Fibroblast of lung (primary cell): ENCODE measurements at regions not wholly inside any gene's neighbourhood (a gene's known extent, or its start where the extent isn't known, plus 50 kb on each side); places are given as distances from the start of the nearest gene placed in this dataset.

Experiments used
- EZH2 ChIP-seq: IDR thresholded peaks from 2 replicates; pipeline ENCODE4 v1.5.1; 2012; ENCODE audit warnings: low read length, control low read depth, mild to moderate bottlenecking; ENCODE audit errors: missing control alignments
- TF ChIP-seq, protein P1 (sequence below), 2 donors: IDR thresholded peaks in 1 of 2; conservative IDR thresholded peaks in 1 of 2; 1 replicate in 1 of 2; 2 replicates in 1 of 2; pipeline ENCODE4 v1.5.1; 2011 to 2012; ENCODE audit warnings: low read length in 2 of 2, control low read depth in 1 of 2, inconsistent platforms in 1 of 2, low read depth in 1 of 2, mild to moderate bottlenecking in 1 of 2

DNA sequence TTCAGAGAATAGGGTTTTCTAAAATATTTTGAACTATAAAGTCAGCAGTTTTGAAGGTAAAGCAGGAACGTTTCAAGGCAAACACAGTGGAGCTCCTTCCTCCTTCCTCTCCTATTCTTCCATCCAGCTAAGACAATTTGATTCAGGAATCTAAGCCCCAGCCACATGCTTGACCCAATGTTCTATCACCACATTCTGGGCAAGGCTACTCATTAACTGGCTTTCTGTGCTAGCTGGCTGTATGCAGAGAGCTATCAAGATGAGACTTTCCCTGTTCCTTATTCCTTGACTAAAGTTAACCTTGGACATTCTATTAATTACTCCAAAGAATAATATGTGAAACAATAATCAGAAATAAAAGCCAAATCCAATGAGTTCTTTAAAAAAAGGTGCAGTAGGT lies 266.9 kb downstream of the NOVA1 start:
- TF ChIP-seq, protein P1, sequence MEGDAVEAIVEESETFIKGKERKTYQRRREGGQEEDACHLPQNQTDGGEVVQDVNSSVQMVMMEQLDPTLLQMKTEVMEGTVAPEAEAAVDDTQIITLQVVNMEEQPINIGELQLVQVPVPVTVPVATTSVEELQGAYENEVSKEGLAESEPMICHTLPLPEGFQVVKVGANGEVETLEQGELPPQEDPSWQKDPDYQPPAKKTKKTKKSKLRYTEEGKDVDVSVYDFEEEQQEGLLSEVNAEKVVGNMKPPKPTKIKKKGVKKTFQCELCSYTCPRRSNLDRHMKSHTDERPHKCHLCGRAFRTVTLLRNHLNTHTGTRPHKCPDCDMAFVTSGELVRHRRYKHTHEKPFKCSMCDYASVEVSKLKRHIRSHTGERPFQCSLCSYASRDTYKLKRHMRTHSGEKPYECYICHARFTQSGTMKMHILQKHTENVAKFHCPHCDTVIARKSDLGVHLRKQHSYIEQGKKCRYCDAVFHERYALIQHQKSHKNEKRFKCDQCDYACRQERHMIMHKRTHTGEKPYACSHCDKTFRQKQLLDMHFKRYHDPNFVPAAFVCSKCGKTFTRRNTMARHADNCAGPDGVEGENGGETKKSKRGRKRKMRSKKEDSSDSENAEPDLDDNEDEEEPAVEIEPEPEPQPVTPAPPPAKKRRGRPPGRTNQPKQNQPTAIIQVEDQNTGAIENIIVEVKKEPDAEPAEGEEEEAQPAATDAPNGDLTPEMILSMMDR (conservative IDR thresholded peaks at IDR 0.05 in 1 of 2, IDR thresholded peaks at IDR 0.05 in 1 of 2; ENCODE audit: low read depth in 1 of 2, low read length in 2 of 2) = no peak
- no peak for TF ChIP-seq EZH2
